ENCODE measurements at regions not wholly inside any gene's neighbourhood (a gene's known extent, or its start where the extent isn't known, plus 50 kb on each side); places are given as distances from the start of the nearest gene placed in this dataset.

- Histone ChIP-seq H3K4me1 (no peaks in the 10 kb centered on the region), H3K27ac (no peak overlapping the region), H3K36me3 (no peaks in the 10 kb centered on the region), H3K9me3 (no peaks in the 10 kb centered on the region), H3K27me3 (peaks cover 0 to 15% (median 0%) of the 10 kb centered on the region in 3 donors), H3K4me3 (no peak overlapping the region)
- intact Hi-C loops (cut with DNase I; ENCODE audit: low total_unique reads), result no loop called here
- in situ Hi-C loops (cut with MboI; ENCODE audit: low sequenced_read_pairs in 4 of 4), result no loop called here
- DNase-seq (no peak), ATAC-seq (no peak)
- no peak for TF ChIP-seq POLR2A (IDR thresholded peaks at IDR 0.05)
- TF ChIP-seq CTCF (IDR thresholded peaks at IDR 0.05 in 4 of 5, conservative IDR thresholded peaks at IDR 0.05 in 1 of 5), result no peak
Measured at GRCh38 chr4:3829211-3829955, 63.2 kb downstream of the ADRA2C start.

GRCh38 chr4:3829956-3830773 lies 64.0 kb downstream of the ADRA2C start:
- ATAC-seq, result no peak
- H3K27ac ChIP-seq, result no peak overlapping the region
- intact Hi-C loops (cut with DNase I; ENCODE audit: low total_unique reads) (no loop called here), in situ Hi-C loops (cut with MboI; ENCODE audit: low sequenced_read_pairs in 4 of 4) (no loop called here)
- H3K36me3 ChIP-seq, result no peaks in the 10 kb centered on the region
- peaks cover 0 to 18% (median 0%) of the 10 kb centered on the region in 3 donors for H3K27me3 ChIP-seq
- no peak for DNase-seq
- no peaks in the 10 kb centered on the region for H3K4me1 ChIP-seq
- H3K9me3 ChIP-seq, result no peaks in the 10 kb centered on the region
- H3K4me3 ChIP-seq, result no peak overlapping the region
- TF ChIP-seq CTCF (IDR thresholded peaks at IDR 0.05 in 4 of 5, conservative IDR thresholded peaks at IDR 0.05 in 1 of 5) (no peak), POLR2A (IDR thresholded peaks at IDR 0.05) (no peak)

GRCh38 chr4:3830774-3831528 lies 64.8 kb downstream of the ADRA2C start:
- H3K27me3 ChIP-seq, result peaks cover 6 to 18% (median 8%) of the 10 kb centered on the region in 3 donors
- no peaks in the 10 kb centered on the region for H3K36me3 ChIP-seq
- intact Hi-C loops (cut with DNase I; ENCODE audit: low total_unique reads) (no loop called here), in situ Hi-C loops (cut with MboI; ENCODE audit: low sequenced_read_pairs in 4 of 4) (no loop called here)
- no peaks in the 10 kb centered on the region for H3K4me1 ChIP-seq
- H3K9me3 ChIP-seq, result no peaks in the 10 kb centered on the region
- ATAC-seq (no peak), DNase-seq (no peak)
- H3K4me3 ChIP-seq, result no peak overlapping the region
- no peak overlapping the region for H3K27ac ChIP-seq
- no peak for TF ChIP-seq POLR2A (IDR thresholded peaks at IDR 0.05)

GRCh38 chr4:3831529-3832150 lies 65.5 kb downstream of the ADRA2C start:
- no peak for ATAC-seq
- H3K36me3 ChIP-seq, result no peaks in the 10 kb centered on the region
- DNase-seq, result no peak
- intact Hi-C loops (cut with DNase I; ENCODE audit: low total_unique reads), result no loop called here
- TF ChIP-seq CTCF (IDR thresholded peaks at IDR 0.05 in 4 of 5, conservative IDR thresholded peaks at IDR 0.05 in 1 of 5) (no peak), POLR2A (IDR thresholded peaks at IDR 0.05) (no peak)
- no peaks in the 10 kb centered on the region for H3K4me1 ChIP-seq
- H3K9me3 ChIP-seq, result no peaks in the 10 kb centered on the region
- H3K27me3 ChIP-seq, result peaks cover 11 to 22% (median 15%) of the 10 kb centered on the region in 3 donors
- in situ Hi-C loops (cut with MboI; ENCODE audit: low sequenced_read_pairs in 4 of 4), result no loop called here
- H3K27ac ChIP-seq, result no peak overlapping the region
- no peak overlapping the region for H3K4me3 ChIP-seq

Data from gastrocnemius medialis (tissue), 4 donors.